ENCODE measurements at regions not wholly inside any gene's neighbourhood (a gene's known extent, or its start where the extent isn't known, plus 50 kb on each side); places are given as distances from the start of the nearest gene placed in this dataset.

DNA sequence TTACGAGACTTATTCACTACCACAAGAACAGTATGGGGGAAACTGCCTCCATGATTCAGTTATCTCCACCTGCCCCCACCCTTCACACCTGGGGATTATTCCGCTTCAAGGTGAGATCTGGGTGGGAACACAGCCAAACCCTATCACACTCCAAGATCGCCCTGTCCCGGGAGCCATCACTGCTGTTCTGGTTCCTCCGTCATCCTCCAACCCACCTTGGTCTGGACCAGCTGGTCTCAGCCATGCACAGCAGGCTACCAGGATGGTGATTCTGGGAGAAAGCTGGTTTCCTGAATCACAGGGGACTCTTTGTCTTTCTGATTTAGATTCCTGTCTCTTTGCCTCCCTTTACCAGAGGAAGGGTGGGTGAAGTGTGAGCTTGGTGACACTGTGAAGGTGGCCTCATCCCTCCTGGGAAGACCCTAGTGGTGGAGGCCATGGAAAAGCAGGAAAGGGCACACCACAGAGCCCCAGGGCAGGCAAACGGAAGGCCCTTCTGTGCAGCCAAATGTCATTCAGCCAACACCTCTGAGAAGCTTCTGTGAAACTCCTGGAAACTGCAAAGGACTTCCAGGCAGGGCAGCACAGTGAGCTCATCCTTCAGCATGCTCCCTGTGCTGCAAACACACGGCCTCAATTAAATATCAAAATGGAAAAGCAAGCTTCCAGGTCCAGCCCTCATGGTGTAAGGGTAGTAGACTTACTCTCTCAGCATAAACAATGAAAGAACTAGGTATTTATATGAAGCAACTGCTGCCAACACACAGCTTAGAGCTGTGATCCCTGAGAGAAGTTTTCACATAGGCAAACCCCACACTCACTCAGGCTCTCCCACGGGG, 169.8 kb downstream of the ANKRD60 start:
- DNase-seq: no peak

DNA sequence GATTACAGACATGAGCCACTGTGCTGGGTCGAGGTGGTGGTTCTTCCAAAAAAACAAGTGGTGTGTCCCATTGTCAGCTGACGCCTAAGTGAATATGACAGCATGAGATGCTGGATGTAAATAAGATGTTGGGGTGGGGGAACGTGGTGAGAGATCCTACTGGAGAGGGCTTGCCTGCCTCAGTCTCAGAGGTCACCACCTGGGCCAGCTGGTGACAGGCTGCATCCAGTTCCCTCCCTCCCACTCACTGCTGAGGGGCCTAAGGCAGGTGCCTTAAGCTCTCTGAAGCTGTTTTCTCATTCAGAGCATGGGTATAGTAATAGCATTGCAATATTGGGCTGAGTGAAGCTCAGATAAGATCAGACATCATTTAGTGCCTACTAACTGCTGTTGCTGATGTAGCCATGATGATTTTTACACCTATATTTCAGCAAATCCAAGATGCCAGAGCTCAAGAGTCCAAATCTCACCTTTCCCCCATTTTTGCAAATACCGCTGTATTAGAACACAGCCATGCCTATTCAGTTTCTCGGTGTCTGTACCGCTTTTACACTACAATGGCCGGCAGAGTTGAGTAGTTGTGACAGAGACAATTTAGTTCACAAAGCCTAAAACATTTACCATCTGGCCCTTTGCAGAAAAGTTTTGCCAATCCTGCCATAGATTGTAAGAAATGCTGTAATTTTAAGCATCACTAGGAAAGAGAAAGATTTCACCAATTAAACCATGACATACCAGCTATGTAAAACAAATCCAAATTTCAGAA, 171.3 kb downstream of the ANKRD60 start:
- DNase-seq: no peak

DNA sequence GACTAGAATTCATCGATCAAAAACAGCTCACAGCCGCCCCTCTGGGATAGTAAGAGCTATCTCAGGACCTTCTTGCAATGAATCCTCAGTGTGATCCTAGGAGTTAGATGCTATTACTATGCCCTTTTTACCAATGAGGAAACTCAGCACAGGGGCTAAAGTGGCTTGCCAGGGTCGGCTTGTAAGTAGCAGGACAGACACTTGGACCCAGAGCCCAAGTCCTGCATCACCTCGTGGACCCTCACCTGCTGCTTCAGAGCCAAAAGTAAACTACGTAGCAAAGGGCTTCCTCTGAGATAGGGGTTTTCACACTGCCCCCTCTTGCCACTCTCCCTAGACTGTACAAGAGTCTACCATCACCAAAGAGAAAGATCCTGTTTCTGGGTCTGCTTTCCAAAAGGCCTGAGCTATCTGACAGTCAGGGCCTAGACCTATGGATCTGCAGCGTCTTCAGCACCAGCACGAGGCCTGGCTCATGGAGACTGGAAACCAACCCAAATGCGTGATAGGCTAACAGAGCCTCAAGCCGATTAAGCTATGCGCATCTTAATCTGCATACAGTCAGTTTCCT, 172.3 kb downstream of the ANKRD60 start:
- DNase-seq: no peak

DNA sequence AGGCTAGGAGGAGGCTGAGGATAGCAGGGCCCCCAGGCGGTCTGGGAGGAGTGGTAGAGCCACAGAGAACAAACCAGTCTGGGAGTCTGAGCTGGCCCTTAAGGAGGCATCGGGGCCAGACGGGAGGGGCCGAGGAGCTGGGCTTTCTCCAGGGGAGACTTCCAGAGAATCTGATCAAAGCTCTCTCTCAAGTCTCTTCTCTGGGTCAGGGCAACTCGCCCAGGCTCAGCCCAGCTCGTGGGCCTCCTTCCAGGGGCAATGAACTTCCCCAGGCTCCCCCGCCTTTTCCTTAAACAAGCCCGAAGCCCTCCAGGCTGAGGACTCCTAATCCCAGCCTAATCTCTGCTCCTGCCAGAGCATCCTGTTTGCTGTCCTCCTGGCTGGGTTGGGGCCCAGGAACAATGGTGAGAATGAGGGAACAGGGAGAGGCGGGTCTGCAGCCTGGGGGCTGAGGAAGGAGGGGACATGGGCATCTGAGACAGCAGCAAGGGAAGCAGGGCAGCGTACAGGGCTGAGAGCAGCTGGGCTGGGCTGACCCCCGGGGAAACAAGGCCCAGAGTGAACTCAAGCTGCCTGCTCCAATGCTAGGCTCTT, 173.6 kb downstream of the ANKRD60 start:
- peak; percentile 75 for DNase-seq

GRCh38 chr20:58054082-58054779, 174.2 kb downstream of the ANKRD60 start:
- no peak for DNase-seq

DNA sequence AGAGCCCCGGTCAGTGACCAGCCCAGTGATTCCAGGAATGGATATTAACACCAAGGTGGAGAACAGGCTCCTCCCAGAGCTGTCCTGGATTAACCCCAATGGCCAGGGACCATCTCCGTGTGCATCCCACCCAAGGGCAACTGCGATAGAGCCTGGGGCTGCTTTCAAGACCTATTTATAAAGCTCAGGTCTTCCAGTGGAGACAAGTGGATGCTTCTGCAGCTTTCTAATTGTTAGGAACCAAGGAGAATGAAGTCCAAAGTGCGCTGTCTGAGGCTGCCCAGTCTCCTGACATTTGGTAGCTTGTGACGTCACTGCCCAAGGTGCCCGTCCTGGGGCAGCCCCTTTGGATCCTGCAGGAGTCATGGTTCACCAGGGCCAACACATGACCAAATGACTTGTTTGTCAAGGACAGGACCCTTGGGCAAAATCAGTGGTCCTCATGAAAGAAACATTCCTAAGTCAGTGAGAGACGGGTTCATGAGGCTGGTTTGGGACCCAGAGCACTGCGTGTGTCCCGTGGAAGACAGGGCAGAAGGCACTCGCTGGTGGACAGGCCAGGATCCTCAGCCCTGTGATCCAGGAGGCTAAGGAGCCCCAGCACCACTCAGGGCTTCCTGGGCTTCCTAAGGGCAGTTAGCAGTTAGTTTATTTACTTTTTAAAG, 174.9 kb downstream of the ANKRD60 start:
- DNase-seq: no peak

- no peak for DNase-seq
These were observed 177.1 kb downstream of the ANKRD60 start for GRCh38 chr20:58051367-58051766.

- DNase-seq: no peak
These were observed 180.3 kb downstream of the ANKRD60 start for GRCh38 chr20:58048096-58048702.

DNA sequence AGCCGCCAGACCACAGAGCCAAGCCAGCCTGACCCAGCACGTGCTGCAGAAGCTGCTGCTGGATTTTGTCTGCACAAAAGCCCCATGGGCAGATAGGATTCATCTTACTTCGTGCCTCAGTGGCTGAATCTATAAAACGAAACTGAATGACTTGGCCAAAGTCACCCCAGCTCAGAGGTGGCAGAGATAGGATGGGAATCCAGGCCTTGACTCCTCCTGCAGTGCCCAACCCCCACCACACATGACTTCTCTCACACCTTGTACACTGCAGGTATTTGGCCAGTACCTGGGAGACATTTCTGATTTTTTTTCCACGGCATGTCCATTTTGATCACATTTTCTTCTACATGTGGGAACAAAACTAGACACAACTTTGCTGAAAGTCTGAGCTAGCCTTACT, 182.1 kb downstream of the ANKRD60 start:
- DNase-seq: no peak

GRCh38 chr20:58045579-58045978, 182.9 kb downstream of the ANKRD60 start:
- DNase-seq: no peak

GRCh38 chr20:58044931-58045555, 183.4 kb downstream of the ANKRD60 start:
- DNase-seq: no peak

- DNase-seq: no peak
These were observed 184.2 kb downstream of the ANKRD60 start for GRCh38 chr20:58044286-58044685.

DNA sequence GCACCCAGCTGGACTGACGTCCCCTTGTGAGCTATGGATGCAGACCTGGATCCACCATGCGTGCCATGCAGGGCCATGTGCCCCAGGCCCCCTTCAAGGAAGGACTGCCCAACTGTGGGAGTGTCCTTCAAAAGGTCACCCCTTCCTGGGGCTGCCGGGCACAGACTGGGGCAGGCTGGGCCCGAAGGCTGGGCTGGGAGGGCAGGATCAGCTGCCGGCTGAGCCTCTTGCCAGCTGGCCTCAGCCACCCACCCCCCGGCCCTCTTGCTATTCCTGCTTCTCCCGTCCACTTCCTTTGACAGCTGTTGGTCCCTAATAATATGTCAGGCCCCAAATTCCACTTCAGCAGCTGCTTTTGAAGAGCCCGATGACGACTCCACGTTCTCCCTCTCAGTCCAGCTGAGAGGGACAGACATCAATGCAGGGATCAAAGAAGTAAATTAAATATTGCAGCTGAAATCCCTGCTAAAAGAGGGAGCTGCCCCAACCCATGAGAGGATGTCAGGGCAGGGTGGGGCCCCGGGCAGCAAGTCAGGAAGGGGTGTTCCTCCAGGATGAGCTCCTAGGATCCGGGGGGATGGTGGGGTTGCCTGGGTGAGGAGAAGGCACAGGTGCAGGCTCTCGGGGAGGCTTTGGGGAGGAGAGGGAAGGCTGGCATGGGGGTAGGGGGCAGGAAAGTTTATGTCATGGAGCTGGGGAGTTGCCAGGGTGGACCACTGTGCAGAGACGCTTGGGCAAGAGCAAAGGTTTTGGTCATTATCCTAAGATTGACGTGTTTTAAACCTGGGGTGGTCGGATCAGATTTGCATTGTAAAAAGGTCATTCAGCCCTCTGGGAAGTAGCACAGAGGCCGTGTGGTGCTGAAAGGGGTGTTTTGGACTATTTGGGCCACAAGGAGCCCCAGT, 185.0 kb downstream of the ANKRD60 start:
- DNase-seq: no peak

- no peak for DNase-seq
These were observed 185.9 kb downstream of the ANKRD60 start for GRCh38 chr20:58042591-58042990.

GRCh38 chr20:58040447-58041290, 187.8 kb downstream of the ANKRD60 start:
- no peak for DNase-seq

GRCh38 chr20:58039274-58040092, 189.0 kb downstream of the ANKRD60 start:
- no peak for DNase-seq

- no peak for DNase-seq
These were observed 190.3 kb downstream of the ANKRD60 start for GRCh38 chr20:58038123-58038654.

- DNase-seq: no peak
These were observed 190.8 kb downstream of the ANKRD60 start for GRCh38 chr20:58037631-58038030.
